Esophagus squamous epithelium (tissue), 4 donors: ENCODE measurements at regions not wholly inside any gene's neighbourhood (a gene's known extent, or its start where the extent isn't known, plus 50 kb on each side); places are given as distances from the start of the nearest gene placed in this dataset.

Source experiments
- CTCF ChIP-seq, 6 experiments: fragments of 450-650 bp in 4 of 6; fragments of 200-600 bp in 2 of 6; sonication (generic) in 2 of 6; IDR thresholded peaks; one replicate each; pipeline ENCODE4 v1.5.1; 2016 to 2019; ENCODE audit warnings: antibody characterized with exemption in 6 of 6, mild to moderate bottlenecking in 4 of 6, moderate library complexity in 4 of 6
- POLR2A ChIP-seq, 4 donors: fragments of 450-650 bp; IDR thresholded peaks; one replicate each; pipeline ENCODE4 v1.6.1; 2017; ENCODE audit warnings: antibody characterized with exemption in 4 of 4, mild to moderate bottlenecking in 4 of 4, moderate library complexity in 3 of 4

DNA sequence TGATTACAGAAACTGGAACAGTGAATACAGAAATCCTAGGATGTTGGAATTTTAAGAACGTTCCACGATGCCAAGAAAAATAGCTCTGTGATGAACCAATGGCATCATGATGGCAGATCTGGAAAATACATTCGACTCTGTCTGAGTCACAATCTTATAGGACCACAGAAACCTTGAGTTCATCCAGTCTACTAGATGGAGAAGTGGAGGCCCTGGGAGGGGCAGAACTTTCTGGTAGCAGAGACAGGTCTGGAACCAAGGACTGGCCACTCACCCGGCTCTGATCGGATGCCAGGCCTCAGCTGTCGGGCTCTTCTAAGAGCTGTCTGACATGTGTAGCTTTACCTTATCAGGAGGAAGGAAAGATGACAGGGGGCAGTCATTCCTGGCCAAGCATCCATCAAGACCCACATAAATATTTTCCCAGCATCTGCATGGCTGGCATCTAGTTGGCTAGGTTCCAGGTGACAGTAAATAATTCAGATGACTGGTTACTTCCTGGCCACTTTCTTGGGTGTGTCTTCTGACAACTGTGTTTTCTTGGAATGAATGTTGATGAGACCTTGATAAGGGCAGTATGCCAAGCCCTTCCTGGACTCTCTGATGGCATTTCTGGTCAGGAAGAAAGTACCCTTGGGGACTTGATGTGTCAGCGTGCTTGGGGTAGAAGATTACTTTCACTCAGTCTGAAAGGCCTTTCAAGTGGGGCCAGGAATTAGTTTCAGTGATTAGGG is 72.6 kb upstream of the TRABD2B start:
- TF ChIP-seq CTCF (IDR thresholded peaks at IDR 0.05) = no peak
- TF ChIP-seq POLR2A (IDR thresholded peaks at IDR 0.05) = no peak
